RWPE2 (cell line): ENCODE measurements at regions not wholly inside any gene's neighbourhood (a gene's known extent, or its start where the extent isn't known, plus 50 kb on each side); places are given as distances from the start of the nearest gene placed in this dataset.

Source experiments
- ATAC-seq: fragments of 200-7000 bp; cut with Tn5 transposase; 3 replicates; pipeline ENCODE4 v1.9.1; 2021; ENCODE audit warnings: low read depth
- DNase-seq: peaks from one replicate; pipeline ENCODE4 v3.0.0-alpha.2; 2020; ENCODE audit warnings: low spot score
- H3K27ac ChIP-seq: fragments of 450-650 bp; 2 replicates; pipeline ENCODE4 v1.5.1; 2017; ENCODE audit warnings: mild to moderate bottlenecking; ENCODE audit not compliant: poor library complexity, severe bottlenecking
- H3K27me3 ChIP-seq: fragments of 250-450 bp; sonication (Bioruptor Pico); 2 replicates; pipeline ENCODE4 v1.5.1; 2021; ENCODE audit warnings: mild to moderate bottlenecking, moderate library complexity; ENCODE audit not compliant: insufficient read depth, poor library complexity, severe bottlenecking
- H3K36me3 ChIP-seq: fragments of 250-450 bp; sonication (Bioruptor Pico); 2 replicates; pipeline ENCODE4 v1.5.1; 2020; ENCODE audit warnings: low read depth, mild to moderate bottlenecking, moderate library complexity
- H3K4me1 ChIP-seq: fragments of 250-450 bp; sonication (Bioruptor Pico); 2 replicates; pipeline ENCODE4 v1.5.1; 2021; ENCODE audit warnings: mild to moderate bottlenecking, moderate library complexity; ENCODE audit not compliant: insufficient read depth, poor library complexity, severe bottlenecking
- H3K4me3 ChIP-seq: fragments of 250-450 bp; sonication (Bioruptor Pico); 2 replicates; pipeline ENCODE4 v1.5.1; 2021; ENCODE audit warnings: mild to moderate bottlenecking, moderate library complexity; ENCODE audit not compliant: severe bottlenecking
- H3K9me3 ChIP-seq: fragments of 250-450 bp; sonication (Bioruptor Pico); 2 replicates; pipeline ENCODE4 v1.5.1; 2021; ENCODE audit warnings: mild to moderate bottlenecking, moderate library complexity; ENCODE audit not compliant: severe bottlenecking
- TF ChIP-seq, protein P1 (sequence below): fragments of 450-650 bp; IDR thresholded peaks from one replicate; pipeline ENCODE4 v1.5.1; 2017; ENCODE audit warnings: mild to moderate bottlenecking, moderate library complexity; ENCODE audit not compliant: poor library complexity, severe bottlenecking

DNA sequence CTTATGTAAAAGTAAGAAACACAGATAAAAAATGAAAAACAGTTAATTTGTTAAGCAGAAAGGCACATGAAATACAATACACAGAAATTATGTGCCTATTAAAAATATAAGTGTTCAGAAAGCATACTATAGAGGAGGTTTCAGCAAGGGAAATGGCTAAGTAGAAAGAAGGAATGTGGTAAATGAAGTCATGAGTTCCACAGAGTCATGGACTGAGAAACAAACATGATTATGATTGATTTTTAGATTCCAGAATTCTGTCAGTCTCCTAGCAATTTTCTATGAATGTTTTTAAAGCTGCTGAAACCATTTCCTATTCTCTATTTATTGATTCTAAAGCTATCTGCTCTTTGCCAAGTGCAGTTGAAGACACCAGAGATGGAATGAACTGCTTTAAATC, 1398.4 kb downstream of the ARAP2 start:
- no peak for DNase-seq
- Histone ChIP-seq H3K27ac (no peak overlapping the region), H3K9me3 (no peaks in the 10 kb centered on the region), H3K36me3 (no peaks in the 10 kb centered on the region), H3K4me3 (no peak overlapping the region), H3K27me3 (no peaks in the 10 kb centered on the region), H3K4me1 (no peaks in the 10 kb centered on the region)
- no peak for ATAC-seq
- TF ChIP-seq, protein P1, sequence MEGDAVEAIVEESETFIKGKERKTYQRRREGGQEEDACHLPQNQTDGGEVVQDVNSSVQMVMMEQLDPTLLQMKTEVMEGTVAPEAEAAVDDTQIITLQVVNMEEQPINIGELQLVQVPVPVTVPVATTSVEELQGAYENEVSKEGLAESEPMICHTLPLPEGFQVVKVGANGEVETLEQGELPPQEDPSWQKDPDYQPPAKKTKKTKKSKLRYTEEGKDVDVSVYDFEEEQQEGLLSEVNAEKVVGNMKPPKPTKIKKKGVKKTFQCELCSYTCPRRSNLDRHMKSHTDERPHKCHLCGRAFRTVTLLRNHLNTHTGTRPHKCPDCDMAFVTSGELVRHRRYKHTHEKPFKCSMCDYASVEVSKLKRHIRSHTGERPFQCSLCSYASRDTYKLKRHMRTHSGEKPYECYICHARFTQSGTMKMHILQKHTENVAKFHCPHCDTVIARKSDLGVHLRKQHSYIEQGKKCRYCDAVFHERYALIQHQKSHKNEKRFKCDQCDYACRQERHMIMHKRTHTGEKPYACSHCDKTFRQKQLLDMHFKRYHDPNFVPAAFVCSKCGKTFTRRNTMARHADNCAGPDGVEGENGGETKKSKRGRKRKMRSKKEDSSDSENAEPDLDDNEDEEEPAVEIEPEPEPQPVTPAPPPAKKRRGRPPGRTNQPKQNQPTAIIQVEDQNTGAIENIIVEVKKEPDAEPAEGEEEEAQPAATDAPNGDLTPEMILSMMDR, result no peak

DNA sequence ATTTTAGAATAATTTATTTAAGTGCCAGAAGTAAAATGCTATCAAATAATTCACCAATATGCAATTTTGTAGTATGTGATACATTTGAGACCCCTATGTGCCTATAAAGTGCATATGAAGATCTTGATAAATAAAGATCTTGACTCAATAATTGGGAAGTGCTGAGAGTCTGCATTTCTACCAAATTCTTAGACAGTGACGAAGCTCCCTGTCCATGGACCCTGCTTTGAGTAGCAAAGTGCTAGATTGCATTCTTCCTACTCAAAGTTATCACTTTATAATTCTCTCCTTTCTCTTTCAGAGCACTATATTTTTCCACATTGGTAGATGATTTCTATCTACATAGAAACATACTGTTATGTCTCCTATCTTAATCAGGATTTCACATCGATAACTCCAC, 1393.9 kb downstream of the ARAP2 start:
- Histone ChIP-seq H3K27me3 (no peaks in the 10 kb centered on the region), H3K4me1 (no peaks in the 10 kb centered on the region), H3K9me3 (no peaks in the 10 kb centered on the region), H3K27ac (no peak overlapping the region), H3K36me3 (no peaks in the 10 kb centered on the region), H3K4me3 (no peak overlapping the region)
- TF ChIP-seq, protein P1, result no peak
- DNase-seq, result no peak
- ATAC-seq, result no peak

DNA sequence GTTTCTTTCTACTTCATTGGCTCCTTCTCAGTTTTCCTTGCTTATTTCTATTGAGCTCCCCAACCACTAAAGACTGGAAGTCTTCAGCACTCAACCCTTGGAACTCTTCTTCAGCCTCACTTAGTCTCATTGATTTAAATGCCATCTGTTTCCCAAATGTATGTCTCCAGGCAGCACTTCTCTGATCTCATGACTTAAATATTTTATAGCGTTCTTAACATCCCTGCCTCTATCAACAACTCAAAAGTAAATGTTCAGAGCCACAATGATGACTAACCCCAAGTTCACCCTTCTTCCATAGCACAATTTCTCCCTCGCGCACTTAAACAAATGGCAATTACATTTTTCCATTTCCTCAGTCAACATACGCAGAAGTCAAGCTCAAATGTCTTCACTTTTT, 1393.3 kb downstream of the ARAP2 start:
- TF ChIP-seq, protein P1, result no peak
- H3K27me3 ChIP-seq, result no peaks in the 10 kb centered on the region
- H3K27ac ChIP-seq, result no peak overlapping the region
- no peaks in the 10 kb centered on the region for H3K4me1 ChIP-seq
- ATAC-seq (no peak), DNase-seq (no peak)
- no peaks in the 10 kb centered on the region for H3K36me3 ChIP-seq
- H3K4me3 ChIP-seq, result no peak overlapping the region
- H3K9me3 ChIP-seq, result no peaks in the 10 kb centered on the region

DNA sequence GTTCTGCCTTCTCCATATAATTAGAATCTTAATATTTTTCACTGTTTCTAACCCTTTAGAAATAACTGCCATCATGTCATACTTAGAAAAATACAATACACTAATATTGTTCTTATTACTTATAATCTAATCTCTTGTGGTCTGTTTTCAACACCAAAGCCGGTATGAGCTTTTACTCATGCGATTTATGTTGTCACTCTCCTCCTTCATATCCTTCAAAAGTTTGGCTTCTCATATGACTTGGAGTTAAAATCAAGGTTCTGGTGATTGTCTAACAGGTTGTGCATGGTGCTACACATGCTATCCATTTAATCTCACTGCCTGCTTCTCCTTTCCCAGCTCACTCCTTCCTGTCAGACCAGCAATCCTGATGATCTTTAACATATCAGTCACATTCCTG, 1392.9 kb downstream of the ARAP2 start:
- no peaks in the 10 kb centered on the region for H3K27me3 ChIP-seq
- no peaks in the 10 kb centered on the region for H3K4me1 ChIP-seq
- no peak for DNase-seq
- no peak overlapping the region for H3K4me3 ChIP-seq
- TF ChIP-seq, protein P1, result no peak
- no peaks in the 10 kb centered on the region for H3K9me3 ChIP-seq
- no peak overlapping the region for H3K27ac ChIP-seq
- no peaks in the 10 kb centered on the region for H3K36me3 ChIP-seq
- no peak for ATAC-seq

DNA sequence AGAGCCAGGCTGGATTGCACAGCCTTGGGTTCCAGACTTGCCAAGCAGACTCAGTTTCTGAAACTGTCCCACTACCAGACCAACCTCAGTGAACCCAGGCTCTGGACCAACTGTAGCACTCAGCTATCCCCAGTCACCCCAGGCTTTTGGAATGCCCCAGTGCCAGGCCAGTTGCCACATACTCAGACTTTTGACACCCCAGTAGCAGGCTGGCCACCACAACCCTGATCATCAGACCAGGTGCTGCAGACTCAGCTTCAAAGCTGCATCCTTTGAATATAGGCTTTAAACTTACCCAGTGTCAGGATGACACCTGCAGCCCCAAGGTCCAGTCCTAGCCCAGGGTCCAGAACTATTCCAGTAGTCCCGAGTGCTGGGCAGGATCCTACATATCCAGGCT, 1389.9 kb downstream of the ARAP2 start:
- Histone ChIP-seq H3K27ac (no peak overlapping the region), H3K27me3 (no peaks in the 10 kb centered on the region), H3K4me3 (no peak overlapping the region), H3K4me1 (no peaks in the 10 kb centered on the region), H3K36me3 (no peaks in the 10 kb centered on the region), H3K9me3 (no peaks in the 10 kb centered on the region)
- TF ChIP-seq, protein P1, result no peak
- DNase-seq (no peak), ATAC-seq (no peak)
